Muscle of arm (tissue), 1 donor: ENCODE measurements at regions not wholly inside any gene's neighbourhood (a gene's known extent, or its start where the extent isn't known, plus 50 kb on each side); places are given as distances from the start of the nearest gene placed in this dataset.

Experiments
- DNase-seq: peaks from one replicate; pipeline ENCODE4 v3.0.0-alpha.2; 2013

GRCh38 chr9:88754886-88755285, 219.9 kb downstream of the NXNL2 start:
- no peak for DNase-seq

GRCh38 chr9:88757406-88758010, 222.5 kb downstream of the NXNL2 start:
- no peak for DNase-seq

- no peak for DNase-seq
Observed at GRCh38 chr9:88759364-88759763, 224.4 kb downstream of the NXNL2 start.

- DNase-seq: no peak
Observed at GRCh38 chr9:88766778-88767503, 224.3 kb upstream of the S1PR3 start.

GRCh38 chr9:88767504-88767790, 223.8 kb upstream of the S1PR3 start:
- DNase-seq: no peak

- no peak for DNase-seq
Observed at GRCh38 chr9:88772575-88772974, 218.7 kb upstream of the S1PR3 start.

- DNase-seq: no peak
Observed at GRCh38 chr9:88773126-88773525, 218.1 kb upstream of the S1PR3 start.

GRCh38 chr9:88773627-88774244, 217.5 kb upstream of the S1PR3 start:
- DNase-seq: no peak

- no peak for DNase-seq
Observed at GRCh38 chr9:88775037-88775471, 216.2 kb upstream of the S1PR3 start.

- DNase-seq: no peak
Observed at GRCh38 chr9:88775559-88775958, 215.7 kb upstream of the S1PR3 start.

- DNase-seq: no peak
Observed at GRCh38 chr9:88775966-88776365, 215.3 kb upstream of the S1PR3 start.

GRCh38 chr9:88776717-88777497, 214.4 kb upstream of the S1PR3 start:
- no peak for DNase-seq

GRCh38 chr9:88777498-88778312, 213.6 kb upstream of the S1PR3 start:
- DNase-seq: peak; percentile 63

- DNase-seq: peak; percentile 53
Observed at GRCh38 chr9:88781628-88782391, 209.5 kb upstream of the S1PR3 start.

- no peak for DNase-seq
Observed at GRCh38 chr9:88782931-88783710, 208.1 kb upstream of the S1PR3 start.

- no peak for DNase-seq
Observed at GRCh38 chr9:88783711-88784083, 207.6 kb upstream of the S1PR3 start.

- no peak for DNase-seq
Observed at GRCh38 chr9:88784960-88785359, 206.3 kb upstream of the S1PR3 start.

GRCh38 chr9:88786291-88787079, 204.8 kb upstream of the S1PR3 start:
- DNase-seq: peak; percentile 45

- DNase-seq: no peak
Observed at GRCh38 chr9:88789785-88790184, 201.5 kb upstream of the S1PR3 start.
